Sigmoid colon (tissue), 3 donors: ENCODE measurements at regions not wholly inside any gene's neighbourhood (a gene's known extent, or its start where the extent isn't known, plus 50 kb on each side); places are given as distances from the start of the nearest gene placed in this dataset.

Source experiments
- CTCF ChIP-seq, 4 experiments: fragments of 450-650 bp in 3 of 4; fragments of 200-600 bp in 1 of 4; IDR thresholded peaks; one replicate each; pipeline ENCODE4 v1.5.1; 2016 to 2019; ENCODE audit warnings: antibody characterized with exemption in 4 of 4, mild to moderate bottlenecking in 3 of 4, moderate library complexity in 2 of 4
- POLR2A ChIP-seq, 2 donors: fragments of 450-650 bp; IDR thresholded peaks; one replicate each; pipeline ENCODE4 v1.6.1; 2016; ENCODE audit warnings: antibody characterized with exemption in 2 of 2, mild to moderate bottlenecking in 2 of 2, moderate library complexity in 2 of 2

GRCh38 chr12:105978686-105979085 is 160.1 kb downstream of the NUAK1 start:
- TF ChIP-seq POLR2A (IDR thresholded peaks at IDR 0.05) (no peak), CTCF (IDR thresholded peaks at IDR 0.05) (no peak)
